GM12878 (cell line): ENCODE measurements at regions not wholly inside any gene's neighbourhood (a gene's known extent, or its start where the extent isn't known, plus 50 kb on each side); places are given as distances from the start of the nearest gene placed in this dataset.

ENCODE experiments used
- ATAC-seq: fragments of 200-7000 bp; cut with Tn5 transposase; 3 replicates; pipeline ENCODE4 v1.9.1; 2020; ENCODE audit warnings: mild to moderate bottlenecking, moderate library complexity
- BruUV-seq: library from RNA; stranded (reverse); fragments of 400-500 nt; replicated peaks from 2 replicates; lab custom pipeline; 2021; lab: Mats Ljungman, UMichigan
- CTCF ChIA-PET: fragments of 300-600 bp; sonication (Branson Sonifier 250); formaldehyde crosslinking; extraction: SDS; loops from one replicate; lab custom pipeline; 2021; ENCODE audit warnings: inconsistent platforms; lab: Yijun Ruan, JAX
- POLR2A ChIA-PET: fragments of 350-600 bp; formaldehyde crosslinking; extraction: SDS; loops from one replicate; lab custom pipeline; 2021; ENCODE audit warnings: inconsistent platforms; lab: Charles Lee
- RAD21 ChIA-PET: fragments of 300-600 bp; sonication (Branson Sonifier 250); formaldehyde crosslinking; loops from one replicate; lab custom pipeline; 2023; ENCODE audit warnings: antibody characterized with exemption; ENCODE audit not compliant: unreplicated experiment; lab: Charles Lee
- SMC1A ChIA-PET: fragments of 300-600 bp; sonication (Branson Sonifier 250); formaldehyde crosslinking; loops from one replicate; lab custom pipeline; 2023; ENCODE audit not compliant: unreplicated experiment, uncharacterized antibody; lab: Charles Lee
- DNase-seq: peaks from one replicate; pipeline ENCODE4 v3.0.0-alpha.2; 2011; ENCODE audit warnings: low read depth, low spot score
- FAIRE-seq: peaks from 3 replicates; lab custom pipeline; 2011; peaks lifted over from hg19 to GRCh38; lab: Jason Lieb, UNC
- H2AFZ ChIP-seq: 2 replicates; pipeline ENCODE4 v1.6.0; 2011; ENCODE audit warnings: low read depth, low read length, control low read depth; ENCODE audit not compliant: control insufficient read depth
- H3K27ac ChIP-seq: 2 replicates; pipeline ENCODE4 v1.5.1; 2011; ENCODE audit warnings: control low read depth; ENCODE audit not compliant: control insufficient read depth, insufficient read depth
- H3K27me3 ChIP-seq, 2 experiments: replicated peaks in 1 of 2; 2 replicates each; pipeline versions ENCODE4 v1.6.0 to v1.6.1; 2011; ENCODE audit warnings: low read length in 1 of 2; ENCODE audit not compliant: control insufficient read depth in 2 of 2, insufficient read depth in 2 of 2
- H3K36me3 ChIP-seq, 2 experiments: 2 replicates each; pipeline ENCODE4 v1.5.1; 2011; ENCODE audit warnings: low read length in 1 of 2; ENCODE audit not compliant: control insufficient read depth in 2 of 2, insufficient read depth in 2 of 2
- H3K4me1 ChIP-seq: 2 replicates; pipeline ENCODE4 v1.6.1; 2011; ENCODE audit warnings: mild to moderate bottlenecking, low read length, moderate library complexity, mixed read lengths; ENCODE audit not compliant: control insufficient read depth, insufficient read depth
- H3K4me2 ChIP-seq: 2 replicates; pipeline ENCODE4 v1.6.0; 2011; ENCODE audit warnings: control low read depth; ENCODE audit not compliant: control insufficient read depth, insufficient read depth
- H3K4me3 ChIP-seq: fragments of 200-600 bp; sonication (generic); 2 replicates; pipeline ENCODE4 v1.5.1; 2016
- H3K79me2 ChIP-seq: 2 replicates; pipeline ENCODE4 v1.6.0; 2011; ENCODE audit warnings: low read length; ENCODE audit not compliant: control insufficient read depth, insufficient read depth
- H3K9ac ChIP-seq: 2 replicates; pipeline ENCODE4 v1.8.0; 2011; ENCODE audit warnings: low read length, control low read depth, mixed read lengths; ENCODE audit not compliant: control insufficient read depth, insufficient read depth
- H3K9me3 ChIP-seq: replicated peaks from 3 replicates; pipeline ENCODE4 v1.5.1; 2011; ENCODE audit warnings: mild to moderate bottlenecking, low read length; ENCODE audit not compliant: control insufficient read depth, insufficient read depth
- H4K20me1 ChIP-seq: 2 replicates; pipeline ENCODE4 v1.6.0; 2011; ENCODE audit not compliant: control insufficient read depth, insufficient read depth
- ETV6 ChIP-seq, 2 experiments: fragments of 450-650 bp in 1 of 2; IDR thresholded peaks in 1 of 2; conservative IDR thresholded peaks in 1 of 2; 2 replicates each; pipeline ENCODE4 v1.6.1; 2014; ENCODE audit warnings: antibody characterized with exemption in 1 of 2, borderline replicate concordance in 1 of 2, low read depth in 1 of 2, mild to moderate bottlenecking in 1 of 2, moderate library complexity in 1 of 2
- MEF2A ChIP-seq: IDR thresholded peaks from 2 replicates; pipeline ENCODE4 v1.6.1; 2011; ENCODE audit warnings: low read depth, mild to moderate bottlenecking, low read length, moderate library complexity; ENCODE audit not compliant: insufficient read depth
- RAD51 ChIP-seq: fragments of 450-650 bp; IDR thresholded peaks from 2 replicates; pipeline ENCODE4 v1.6.1; 2016; ENCODE audit warnings: moderate library complexity, mild to moderate bottlenecking, inconsistent platforms
- SMC3 ChIP-seq: IDR thresholded peaks from 2 replicates; pipeline ENCODE4 v1.6.1; 2011; ENCODE audit warnings: low read length, improper control_type of control experiment, borderline replicate concordance
- SP1 ChIP-seq: IDR thresholded peaks from one replicate; pipeline ENCODE4 v1.6.1; 2011; ENCODE audit warnings: low read depth, low read length
- SUZ12 ChIP-seq: fragments of 200-600 bp; sonication (generic); IDR thresholded peaks from one replicate; pipeline ENCODE4 v1.6.1; 2018; ENCODE audit warnings: antibody characterized with exemption, mild to moderate bottlenecking; ENCODE audit not compliant: unreplicated experiment
- TAF1 ChIP-seq: IDR thresholded peaks from 2 replicates; pipeline ENCODE4 v1.6.1; 2011; ENCODE audit warnings: mild to moderate bottlenecking, low read depth, low read length, borderline replicate concordance
- TBL1XR1 ChIP-seq: IDR thresholded peaks from 2 replicates; pipeline ENCODE4 v1.6.1; 2012; ENCODE audit warnings: low read depth, low read length, improper control_type of control experiment
- ZNF217 ChIP-seq: fragments of 450-650 bp; IDR thresholded peaks from 2 replicates; pipeline ENCODE4 v1.6.1; 2017; ENCODE audit warnings: antibody characterized with exemption, mild to moderate bottlenecking
- ZNF622 ChIP-seq: fragments of 450-650 bp; IDR thresholded peaks from 2 replicates; pipeline ENCODE4 v1.6.1; 2017; ENCODE audit warnings: mild to moderate bottlenecking, inconsistent platforms
- WGBS: methylation state at CpG from one replicate; pipeline ENCODE4 v1.1.6; 2016; ENCODE audit warnings: low lambda C conversion rate; ENCODE audit not compliant: insufficient replicate concordance, insufficient coverage; ENCODE audit errors: missing lambda C conversion rate; 5-methylcytosine and 5-hydroxymethylcytosine counted together
- in situ Hi-C: fragments of 300-500 bp; cut with MboI; formaldehyde crosslinking; loops from 9 replicates; pipeline ENCODE4 v1.14.3; 2018; ENCODE audit warnings: mixed read lengths
- intact Hi-C: fragments of 100-400 bp; cut with micrococcal nuclease; formaldehyde crosslinking; loops from one replicate; pipeline ENCODE4 v1.14.2; 2022; ENCODE audit not compliant: unreplicated experiment
- TF ChIP-seq, protein P1 (sequence below): fragments of 450-650 bp; IDR thresholded peaks from 2 replicates; pipeline ENCODE4 v1.6.1; 2014; ENCODE audit warnings: mild to moderate bottlenecking

DNA sequence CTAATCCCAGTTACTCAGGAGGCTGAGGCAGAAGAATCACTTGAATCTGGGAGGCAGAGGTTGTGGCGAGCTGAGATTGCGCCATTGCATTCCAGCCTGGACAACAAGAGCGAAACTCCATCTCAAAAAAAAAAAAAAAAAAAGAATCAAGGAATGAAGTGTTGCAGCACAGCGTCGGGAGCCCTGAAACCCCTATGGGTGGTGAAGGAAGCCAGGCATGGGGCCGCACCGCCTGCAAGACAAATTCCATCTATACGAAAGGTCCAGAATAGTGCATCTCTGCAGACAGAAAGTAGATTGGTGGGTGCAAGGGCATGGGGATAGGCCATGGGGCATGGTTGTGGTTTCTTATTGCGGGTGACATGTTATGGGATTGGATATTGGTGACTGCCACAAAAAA, 98.6 kb upstream of the PRR20G start:
- Histone ChIP-seq H4K20me1 (no peaks in the 10 kb centered on the region), H3K4me1 (no peaks in the 10 kb centered on the region), H3K9ac (no peak overlapping the region), H3K4me2 (no peak overlapping the region), H3K4me3 (no peak overlapping the region), H3K27me3 (peaks cover 0 to 2% of the 10 kb centered on the region in 2 experiments; a peak in 2 of 4 replicates), H3K36me3 (no peaks in the 10 kb centered on the region), H3K79me2 (no peaks in the 10 kb centered on the region), H3K9me3 (no peaks in the 10 kb centered on the region), H2AFZ (no peak overlapping the region), H3K27ac (no peak overlapping the region)
- ChIA-PET POLR2A (interaction anchor here (0.7 kb wide), 1 partner anchor 1310 kb away, joined by 5 read pairs; no protein-coding TSS in a partner anchor), CTCF (no interaction called here), SMC1A (no interaction called here), RAD21 (no interaction called here)
- no peak for DNase-seq
- in situ Hi-C loops (no loop called here), intact Hi-C loops (no loop called here)
- no peak for FAIRE-seq
- TF ChIP-seq TBL1XR1, result no peak
- TF ChIP-seq ZNF217, result no peak
- no peak for TF ChIP-seq SMC3
- TF ChIP-seq SUZ12, result no peak
- TF ChIP-seq RAD51, result no peak
- no peak for TF ChIP-seq ETV6 (conservative IDR thresholded peaks at IDR 0.05 in 1 of 2, IDR thresholded peaks at IDR 0.05 in 1 of 2; ENCODE audit: borderline replicate concordance in 1 of 2, low read depth in 1 of 2)
- no peak for TF ChIP-seq TAF1
- TF ChIP-seq SP1, result no peak
- TF ChIP-seq, protein P1, sequence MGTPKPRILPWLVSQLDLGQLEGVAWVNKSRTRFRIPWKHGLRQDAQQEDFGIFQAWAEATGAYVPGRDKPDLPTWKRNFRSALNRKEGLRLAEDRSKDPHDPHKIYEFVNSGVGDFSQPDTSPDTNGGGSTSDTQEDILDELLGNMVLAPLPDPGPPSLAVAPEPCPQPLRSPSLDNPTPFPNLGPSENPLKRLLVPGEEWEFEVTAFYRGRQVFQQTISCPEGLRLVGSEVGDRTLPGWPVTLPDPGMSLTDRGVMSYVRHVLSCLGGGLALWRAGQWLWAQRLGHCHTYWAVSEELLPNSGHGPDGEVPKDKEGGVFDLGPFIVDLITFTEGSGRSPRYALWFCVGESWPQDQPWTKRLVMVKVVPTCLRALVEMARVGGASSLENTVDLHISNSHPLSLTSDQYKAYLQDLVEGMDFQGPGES, result no peak
- TF ChIP-seq ZNF622, result no peak
- TF ChIP-seq MEF2A, result no peak
- WGBS, result 87% methylated on average over 6 of the region's 9 CpGs
- ATAC-seq, result no peak
- no TSS peak for BruUV-seq
